CD4-positive, CD25-positive, alpha-beta regulatory T cell (primary cell): ENCODE measurements at regions not wholly inside any gene's neighbourhood (a gene's known extent, or its start where the extent isn't known, plus 50 kb on each side); places are given as distances from the start of the nearest gene placed in this dataset.

Experiments used
- ATAC-seq, 2 donors: fragments of 150-1000 bp; cut with Tn5 transposase; one replicate each; pipeline ENCODE4 v1.10.0; 2021; ENCODE audit warnings: low read depth in 2 of 2, moderate number of reproducible peaks in 2 of 2, moderate library complexity in 1 of 2
- DNase-seq, 3 donors: peaks; one replicate each; pipeline versions ENCODE4 v3.0.0 to v3.0.0-alpha.2; 2012 to 2022; ENCODE audit warnings: mixed read lengths in 1 of 3
- H3K27ac ChIP-seq: one replicate; pipeline ENCODE4 v1.7.0; 2013; ENCODE audit warnings: mild to moderate bottlenecking, low read length; ENCODE audit not compliant: insufficient read depth, poor library complexity, severe bottlenecking
- H3K27me3 ChIP-seq: one replicate; pipeline ENCODE4 v1.7.0; 2013; ENCODE audit warnings: low read length; ENCODE audit not compliant: control insufficient read depth, insufficient read depth
- H3K36me3 ChIP-seq: one replicate; pipeline ENCODE4 v1.7.0; 2013; ENCODE audit warnings: mild to moderate bottlenecking, low read length, moderate library complexity; ENCODE audit not compliant: control insufficient read depth, insufficient read depth
- H3K4me1 ChIP-seq: 2 replicates; pipeline ENCODE4 v1.7.0; 2013; ENCODE audit warnings: mild to moderate bottlenecking, low read length; ENCODE audit not compliant: insufficient read depth, control insufficient read depth, poor library complexity, severe bottlenecking
- H3K4me3 ChIP-seq: one replicate; pipeline ENCODE4 v1.7.0; 2013; ENCODE audit warnings: low read depth, mild to moderate bottlenecking, low read length, moderate library complexity
- H3K9me3 ChIP-seq, 2 experiments: 1 replicate in 1 of 2; 2 replicates in 1 of 2; pipeline ENCODE4 v1.7.0; 2013; ENCODE audit warnings: low read length in 2 of 2, mild to moderate bottlenecking in 1 of 2, moderate library complexity in 1 of 2; ENCODE audit not compliant: control insufficient read depth in 2 of 2
- H3K27ac Mint-ChIP-seq, 3 donors: one replicate each; pipeline ENCODE4 v1.8.0; 2020 to 2022; ENCODE audit warnings: mild to moderate bottlenecking in 3 of 3, mixed read lengths in 3 of 3, moderate library complexity in 2 of 3
- H3K27me3 Mint-ChIP-seq: one replicate; pipeline ENCODE4 v1.8.0; 2022; ENCODE audit warnings: mild to moderate bottlenecking, mixed read lengths
- H3K36me3 Mint-ChIP-seq: one replicate; pipeline ENCODE4 v1.8.0; 2020; ENCODE audit warnings: mixed read lengths
- H3K4me1 Mint-ChIP-seq, 4 donors: one replicate each; pipeline ENCODE4 v1.8.0; 2020 to 2022; ENCODE audit warnings: mixed read lengths in 4 of 4, mild to moderate bottlenecking in 1 of 4
- H3K4me3 Mint-ChIP-seq, 4 donors: one replicate each; pipeline ENCODE4 v1.8.0; 2020 to 2022; ENCODE audit warnings: mild to moderate bottlenecking in 4 of 4, mixed read lengths in 4 of 4, moderate library complexity in 3 of 4
- H3K9me3 Mint-ChIP-seq, 7 donors: one replicate each; pipeline ENCODE4 v1.8.0; 2020 to 2022; ENCODE audit warnings: mixed read lengths in 7 of 7, mild to moderate bottlenecking in 3 of 7, moderate library complexity in 2 of 7

DNA sequence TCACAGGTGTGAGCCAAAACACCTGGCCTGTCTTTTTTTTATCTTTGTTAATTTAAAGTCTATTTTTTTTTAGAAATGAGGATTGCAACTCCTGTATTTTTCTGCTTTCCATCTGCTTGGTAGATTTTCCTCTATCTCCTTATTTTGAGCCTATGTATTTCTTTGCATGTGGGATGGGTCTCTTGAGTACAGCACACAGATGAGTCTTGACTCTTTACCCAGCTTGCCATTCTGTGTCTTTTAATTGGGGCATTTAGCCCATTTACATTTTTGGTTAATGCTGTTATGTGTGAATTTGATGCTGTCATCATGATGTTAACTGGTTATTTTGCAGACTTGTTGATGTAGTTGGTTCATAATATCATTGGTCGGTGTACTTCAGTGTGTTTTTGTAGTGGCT is 317.4 kb downstream of the IPO8 start:
- H3K4me3 ChIP-seq, result no peak overlapping the region
- no peaks in the 10 kb centered on the region for H3K27me3 Mint-ChIP-seq

DNA sequence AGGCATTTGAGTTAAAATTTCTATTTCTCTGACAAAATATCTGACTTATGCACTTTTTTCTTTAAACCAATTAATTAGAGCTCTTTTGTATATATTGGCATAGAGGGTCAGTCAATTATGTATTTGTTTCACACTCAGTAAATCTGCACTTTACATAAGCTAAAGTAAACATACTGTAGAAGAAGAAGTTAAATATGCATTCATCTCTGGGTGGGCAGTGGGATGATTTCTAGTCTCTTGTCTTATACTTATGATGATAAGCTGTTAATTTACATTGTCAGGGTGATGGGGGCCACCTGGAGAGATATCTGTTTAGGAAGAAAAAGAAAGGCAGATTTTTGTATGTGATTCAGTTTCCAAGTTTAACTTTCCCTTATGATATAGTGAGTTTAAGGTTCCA is 330.8 kb downstream of the IPO8 start:
- no peak overlapping the region for H3K27ac ChIP-seq
- Mint-ChIP-seq H3K27ac (no peak overlapping the region), H3K9me3 (peaks cover 0 to 17% (median 4%) of the 10 kb centered on the region in 7 donors), H3K36me3 (no peaks in the 10 kb centered on the region), H3K4me1 (no peaks in the 10 kb centered on the region), H3K4me3 (no peak overlapping the region), H3K27me3 (no peaks in the 10 kb centered on the region)
- DNase-seq, result no peak
- no peaks in the 10 kb centered on the region for H3K4me1 ChIP-seq
- no peaks in the 10 kb centered on the region for H3K9me3 ChIP-seq
- no peaks in the 10 kb centered on the region for H3K36me3 ChIP-seq
- no peak for ATAC-seq
- H3K4me3 ChIP-seq, result no peak overlapping the region
- H3K27me3 ChIP-seq, result no peaks in the 10 kb centered on the region

More for the DNA sequence above, 317.4 kb downstream of the IPO8 start:
- Mint-ChIP-seq H3K9me3 (peaks cover 0 to 10% (median 3%) of the 10 kb centered on the region in 7 donors), H3K36me3 (no peaks in the 10 kb centered on the region), H3K27ac (no peak overlapping the region), H3K4me1 (no peaks in the 10 kb centered on the region), H3K4me3 (no peak overlapping the region)
- Histone ChIP-seq H3K4me1 (no peaks in the 10 kb centered on the region), H3K9me3 (no peaks in the 10 kb centered on the region), H3K36me3 (no peaks in the 10 kb centered on the region), H3K27ac (no peak overlapping the region), H3K27me3 (no peaks in the 10 kb centered on the region)
- ATAC-seq (no peak), DNase-seq (no peak)

DNA sequence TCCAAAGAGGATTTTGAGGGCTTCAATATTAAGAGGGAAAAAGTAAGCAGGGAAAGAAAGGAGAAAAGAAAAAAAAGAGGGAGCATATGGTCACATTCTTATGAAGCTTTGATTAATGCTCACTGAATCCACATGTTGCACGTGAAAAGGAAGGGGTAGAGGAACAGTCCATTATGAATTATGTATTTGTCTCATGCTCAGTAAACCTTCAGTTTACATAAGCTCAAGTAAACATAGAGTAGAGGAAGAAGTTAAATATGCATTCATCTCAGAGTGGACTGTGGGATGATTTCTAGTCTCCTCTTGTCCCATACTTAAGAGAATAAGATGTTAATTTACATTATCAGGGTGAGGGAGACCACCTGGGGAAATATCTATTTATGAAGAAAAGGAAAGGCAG is 334.5 kb downstream of the IPO8 start:
- H3K4me3 ChIP-seq, result no peak overlapping the region
- no peaks in the 10 kb centered on the region for H3K4me1 Mint-ChIP-seq
- no peaks in the 10 kb centered on the region for H3K27me3 ChIP-seq
- H3K36me3 Mint-ChIP-seq, result no peaks in the 10 kb centered on the region
- ATAC-seq (no peak), DNase-seq (no peak)
- no peaks in the 10 kb centered on the region for H3K4me1 ChIP-seq
- H3K9me3 ChIP-seq, result no peaks in the 10 kb centered on the region
- peaks cover 0 to 7% (median 0%) of the 10 kb centered on the region in 7 donors for H3K9me3 Mint-ChIP-seq
- no peaks in the 10 kb centered on the region for H3K27me3 Mint-ChIP-seq
- H3K36me3 ChIP-seq, result no peaks in the 10 kb centered on the region
- no peak overlapping the region for H3K27ac ChIP-seq
- no peak overlapping the region for H3K4me3 Mint-ChIP-seq
- H3K27ac Mint-ChIP-seq, result no peak overlapping the region

DNA sequence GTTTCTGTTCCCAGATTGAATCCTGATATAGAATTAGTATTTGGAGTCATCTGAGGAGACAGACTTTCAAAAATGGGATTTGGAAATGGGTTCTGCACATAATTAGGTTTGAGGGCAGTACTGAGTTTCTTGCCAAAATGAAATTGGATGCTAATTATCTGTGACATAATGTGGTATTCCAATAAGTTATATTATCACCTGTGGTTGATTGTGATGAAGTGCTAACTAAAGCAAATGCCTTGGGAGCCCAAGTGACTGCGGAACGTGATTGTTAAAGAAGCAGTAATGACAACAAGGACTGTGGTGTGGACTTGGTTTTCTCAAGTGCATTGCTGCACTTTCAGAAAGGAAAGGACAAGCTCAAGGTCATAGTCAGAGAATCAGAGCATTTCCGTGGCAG is 337.0 kb downstream of the IPO8 start:
- ATAC-seq, result no peak
- Histone ChIP-seq H3K27ac (no peak overlapping the region), H3K27me3 (no peaks in the 10 kb centered on the region), H3K36me3 (no peaks in the 10 kb centered on the region), H3K9me3 (no peaks in the 10 kb centered on the region), H3K4me1 (no peaks in the 10 kb centered on the region), H3K4me3 (no peak overlapping the region)
- Mint-ChIP-seq H3K27ac (no peak overlapping the region), H3K27me3 (no peaks in the 10 kb centered on the region), H3K4me1 (no peaks in the 10 kb centered on the region), H3K36me3 (no peaks in the 10 kb centered on the region), H3K4me3 (no peak overlapping the region), H3K9me3 (peaks cover 0 to 7% (median 0%) of the 10 kb centered on the region in 7 donors)
- no peak for DNase-seq

DNA sequence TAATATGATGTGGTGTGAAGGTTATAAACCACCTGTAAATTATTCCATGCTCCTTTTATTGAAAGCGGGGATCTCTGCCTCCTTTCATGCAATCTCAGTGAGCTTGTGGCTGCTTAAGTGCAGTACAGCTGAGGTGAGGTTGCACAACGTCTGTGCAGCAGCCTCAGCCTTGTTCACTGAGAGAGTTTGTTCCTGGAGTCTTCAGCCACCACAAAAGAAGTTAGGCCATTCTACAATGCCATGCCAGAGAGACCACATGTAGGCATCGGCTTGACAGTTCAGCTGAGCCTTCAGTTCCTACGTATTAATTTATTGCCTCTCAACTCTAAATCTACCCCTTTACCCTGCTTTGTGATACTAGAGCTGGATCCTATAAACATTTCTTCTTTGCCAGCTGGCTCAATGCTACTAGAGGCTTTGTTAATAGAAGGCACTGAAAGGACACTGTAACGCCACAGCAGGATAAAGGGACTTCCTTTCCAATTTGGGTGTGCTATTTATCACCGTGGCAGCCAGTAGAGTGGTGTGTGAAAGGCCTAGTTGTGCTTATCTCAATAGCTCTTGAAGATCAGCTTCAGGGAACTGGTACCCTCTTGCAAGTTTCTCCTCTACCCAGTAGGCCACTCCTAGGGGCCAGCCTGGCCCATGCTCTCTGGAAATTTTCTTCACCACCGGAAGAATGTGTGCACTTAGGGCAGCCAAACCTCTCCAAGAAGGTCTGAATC is 337.7 kb downstream of the IPO8 start:
- H3K9me3 ChIP-seq, result no peaks in the 10 kb centered on the region
- no peak overlapping the region for H3K27ac ChIP-seq
- DNase-seq (no peak), ATAC-seq (no peak)
- no peak overlapping the region for H3K4me3 Mint-ChIP-seq
- no peaks in the 10 kb centered on the region for H3K36me3 ChIP-seq
- H3K4me1 Mint-ChIP-seq, result no peaks in the 10 kb centered on the region
- no peak overlapping the region for H3K27ac Mint-ChIP-seq
- H3K9me3 Mint-ChIP-seq, result peaks cover 0 to 9% (median 0%) of the 10 kb centered on the region in 7 donors
- H3K27me3 Mint-ChIP-seq, result no peaks in the 10 kb centered on the region
- no peak overlapping the region for H3K4me3 ChIP-seq
- no peaks in the 10 kb centered on the region for H3K27me3 ChIP-seq
- no peaks in the 10 kb centered on the region for H3K36me3 Mint-ChIP-seq
- H3K4me1 ChIP-seq, result no peaks in the 10 kb centered on the region

DNA sequence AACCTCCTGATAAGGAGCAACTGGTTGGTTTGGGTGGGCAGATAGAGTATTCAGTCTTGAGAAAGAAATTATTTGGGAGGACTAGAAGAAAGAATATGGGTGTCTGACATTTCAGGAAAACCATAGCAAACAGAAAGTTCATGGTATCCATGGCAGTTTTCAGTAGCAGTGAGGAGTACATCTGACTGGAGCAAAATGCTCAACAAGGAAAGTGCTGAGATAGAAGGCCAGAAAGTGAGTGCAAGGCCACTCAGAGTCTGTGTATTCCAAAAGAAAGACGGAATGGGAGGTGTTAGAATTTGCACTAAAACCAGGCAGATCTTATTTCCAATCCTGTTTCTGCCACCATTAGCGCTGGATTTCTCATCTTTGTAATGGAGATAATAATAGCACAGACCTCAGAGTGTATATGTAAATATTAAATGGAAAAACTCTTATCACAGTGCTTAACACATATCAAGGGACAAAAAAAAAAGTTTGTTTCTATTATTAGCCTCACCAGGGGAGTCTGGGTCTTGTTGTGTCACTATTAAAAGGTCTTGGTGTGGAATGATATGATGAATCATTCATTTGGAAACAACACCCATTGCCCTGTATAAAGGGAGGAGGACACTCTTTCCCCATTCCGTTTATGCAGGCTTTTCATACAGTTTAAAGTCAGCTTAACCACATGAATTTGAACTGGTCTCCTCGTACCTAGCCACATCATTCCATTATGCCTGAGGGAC is 349.8 kb downstream of the IPO8 start:
- Mint-ChIP-seq H3K36me3 (no peaks in the 10 kb centered on the region), H3K9me3 (peaks cover 0 to 23% (median 8%) of the 10 kb centered on the region in 7 donors), H3K4me1 (no peaks in the 10 kb centered on the region), H3K27me3 (no peaks in the 10 kb centered on the region), H3K4me3 (no peak overlapping the region), H3K27ac (no peak overlapping the region)
- ATAC-seq, result no peak
- H3K4me1 ChIP-seq, result no peaks in the 10 kb centered on the region
- H3K36me3 ChIP-seq, result no peaks in the 10 kb centered on the region
- H3K4me3 ChIP-seq, result no peak overlapping the region
- no peak for DNase-seq
- H3K27me3 ChIP-seq, result no peaks in the 10 kb centered on the region
- H3K9me3 ChIP-seq, result peaks cover 0 to 4% of the 10 kb centered on the region in 2 experiments
- no peak overlapping the region for H3K27ac ChIP-seq

DNA sequence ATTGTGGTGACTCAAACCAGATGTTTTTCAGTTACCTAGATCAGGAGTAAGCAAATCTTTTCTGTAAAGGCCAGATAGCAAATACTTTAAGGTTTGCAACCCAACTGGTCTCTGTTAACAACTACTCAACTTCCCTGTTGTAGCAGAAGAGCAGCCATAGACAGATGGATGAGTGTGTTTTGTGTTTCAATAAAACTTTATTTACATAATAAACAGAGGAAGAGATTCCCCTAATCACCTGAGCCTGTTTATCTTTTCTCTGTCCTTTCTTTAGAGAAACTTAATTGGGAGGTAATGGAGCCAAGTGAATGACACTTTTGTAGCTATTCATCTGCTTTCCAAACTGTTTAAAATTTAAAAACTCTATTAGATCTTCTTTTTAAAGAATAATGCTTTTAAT is 365.1 kb downstream of the IPO8 start:
- Histone ChIP-seq H3K27me3 (no peaks in the 10 kb centered on the region), H3K36me3 (no peaks in the 10 kb centered on the region), H3K4me3 (no peak overlapping the region), H3K27ac (no peak overlapping the region), H3K4me1 (no peaks in the 10 kb centered on the region), H3K9me3 (no peaks in the 10 kb centered on the region)
- DNase-seq, result no peak
- H3K4me3 Mint-ChIP-seq, result no peak overlapping the region
- H3K9me3 Mint-ChIP-seq, result peaks cover 0 to 5% (median 3%) of the 10 kb centered on the region in 7 donors
- no peak for ATAC-seq
- no peaks in the 10 kb centered on the region for H3K27me3 Mint-ChIP-seq
- H3K4me1 Mint-ChIP-seq, result no peaks in the 10 kb centered on the region
- H3K27ac Mint-ChIP-seq, result no peak overlapping the region
- no peaks in the 10 kb centered on the region for H3K36me3 Mint-ChIP-seq

DNA sequence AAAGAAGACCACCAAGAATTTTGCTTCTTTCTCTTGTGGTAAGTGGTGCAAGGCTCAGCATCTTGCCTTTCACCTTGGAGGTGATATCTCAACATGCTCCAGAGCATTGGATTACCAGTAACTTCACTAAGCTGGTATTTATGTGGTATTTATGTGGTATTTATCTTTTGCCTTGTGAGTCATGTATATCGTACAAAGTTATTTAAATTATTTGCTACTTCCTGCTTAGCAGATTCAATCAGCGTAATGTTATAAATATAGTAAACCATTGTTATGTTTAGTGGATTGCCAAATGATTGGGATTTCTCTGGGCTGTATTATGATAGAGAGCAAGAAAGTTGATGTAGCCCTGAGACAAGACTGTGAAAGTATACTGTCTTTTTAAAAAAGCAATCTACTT is 366.4 kb downstream of the IPO8 start:
- H3K4me1 Mint-ChIP-seq, result no peaks in the 10 kb centered on the region
- H3K27ac Mint-ChIP-seq, result no peak overlapping the region
- no peaks in the 10 kb centered on the region for H3K36me3 Mint-ChIP-seq
- peaks cover 0 to 5% (median 3%) of the 10 kb centered on the region in 7 donors for H3K9me3 Mint-ChIP-seq
- DNase-seq (no peak), ATAC-seq (no peak)
- H3K27me3 ChIP-seq, result no peaks in the 10 kb centered on the region
- H3K4me3 Mint-ChIP-seq, result no peak overlapping the region
- no peak overlapping the region for H3K4me3 ChIP-seq
- H3K36me3 ChIP-seq, result no peaks in the 10 kb centered on the region
- H3K27me3 Mint-ChIP-seq, result no peaks in the 10 kb centered on the region
- H3K4me1 ChIP-seq, result no peaks in the 10 kb centered on the region
- H3K27ac ChIP-seq, result no peak overlapping the region
- H3K9me3 ChIP-seq, result no peaks in the 10 kb centered on the region
